ENCODE measurements at regions not wholly inside any gene's neighbourhood (a gene's known extent, or its start where the extent isn't known, plus 50 kb on each side); places are given as distances from the start of the nearest gene placed in this dataset.

- no peak overlapping the region for H3K9ac ChIP-seq (ENCODE audit: low read length)
- H3K79me2 ChIP-seq (ENCODE audit: control insufficient read depth, insufficient read depth, low read length): no peaks in the 10 kb centered on the region
- no peak overlapping the region for H3K4me3 Mint-ChIP-seq
- no peaks in the 10 kb centered on the region for H3K9me3 ChIP-seq (ENCODE audit: control extremely low read depth in 1 of 3, control insufficient read depth in 2 of 3, insufficient read depth in 1 of 3, low read length in 2 of 3)
- H3K27ac ChIP-seq (ENCODE audit: low read length in 2 of 2): no peak overlapping the region
- peaks cover 4% of the 10 kb centered on the region for H3K4me1 Mint-ChIP-seq
- H3K9me3 Mint-ChIP-seq (ENCODE audit: insufficient read depth): no peaks in the 10 kb centered on the region
- peaks cover 19% of the 10 kb centered on the region for H3K27me3 Mint-ChIP-seq
- H4K20me1 ChIP-seq (ENCODE audit: control insufficient read depth, insufficient read depth, low read length, poor library complexity, severe bottlenecking): no peaks in the 10 kb centered on the region
- no peak overlapping the region for H3K4me3 ChIP-seq (ENCODE audit: control extremely low read depth in 1 of 5, extremely low read depth in 1 of 5, insufficient read depth in 1 of 5, low read depth in 2 of 5, low read length in 4 of 5)
- peaks cover 3 to 6% of the 10 kb centered on the region in 2 donors for H3K4me1 ChIP-seq (ENCODE audit: control insufficient read depth in 2 of 2, insufficient read depth in 2 of 2, low read length in 2 of 2)
- ChIA-PET POLR2A (no interaction called here), CTCF (no interaction called here)
- ATAC-seq (ENCODE audit: low read depth) (no peak), DNase-seq (no peak)
- no peak overlapping the region for H3K27ac Mint-ChIP-seq
- H3K27me3 ChIP-seq (replicated peaks in 1 of 4; ENCODE audit: control extremely low read depth in 1 of 4, control insufficient read depth in 3 of 4, insufficient read depth in 4 of 4, low read length in 3 of 4): peaks cover 0 to 9% (median 3%) of the 10 kb centered on the region in 4 experiments
- WGBS (ENCODE audit: insufficient coverage): 89% methylated on average over 4 of the region's 6 CpGs
- intact Hi-C loops (cut with micrococcal nuclease): no loop called here
- H3K36me3 ChIP-seq (replicated peaks in 1 of 2; ENCODE audit: control extremely low read depth in 1 of 2, control insufficient read depth in 1 of 2, extremely low read depth in 1 of 2, insufficient read depth in 2 of 2, low read length in 1 of 2): no peaks in the 10 kb centered on the region
- no peak for TF ChIP-seq CTCF (IDR thresholded peaks at IDR 0.05)
- TF ChIP-seq EZH2 (IDR thresholded peaks at IDR 0.05; ENCODE audit: borderline replicate concordance, insufficient read depth, low read depth, low read length, poor library complexity, severe bottlenecking): no peak
- H3K4me2 ChIP-seq (replicated peaks; ENCODE audit: low read depth, low read length, poor library complexity, severe bottlenecking): no peak overlapping the region
- no peak overlapping the region for H2AFZ ChIP-seq (ENCODE audit: insufficient read depth, low read depth, low read length, poor library complexity, severe bottlenecking)
These were observed 88.0 kb downstream of the MRPL14 start for GRCh38 chr6:44039191-44039719.

GRCh38 chr6:44038543-44039065 lies 88.6 kb downstream of the MRPL14 start:
- WGBS (ENCODE audit: insufficient coverage): 88% methylated on average over 4 of the region's 4 CpGs
- Histone ChIP-seq H4K20me1 (ENCODE audit: control insufficient read depth, insufficient read depth, low read length, poor library complexity, severe bottlenecking) (no peaks in the 10 kb centered on the region), H2AFZ (ENCODE audit: insufficient read depth, low read depth, low read length, poor library complexity, severe bottlenecking) (no peak overlapping the region), H3K4me2 (replicated peaks; ENCODE audit: low read depth, low read length, poor library complexity, severe bottlenecking) (no peak overlapping the region), H3K36me3 (replicated peaks in 1 of 2; ENCODE audit: control extremely low read depth in 1 of 2, control insufficient read depth in 1 of 2, extremely low read depth in 1 of 2, insufficient read depth in 2 of 2, low read length in 1 of 2) (no peaks in the 10 kb centered on the region), H3K9me3 (ENCODE audit: control extremely low read depth in 1 of 3, control insufficient read depth in 2 of 3, insufficient read depth in 1 of 3, low read length in 2 of 3) (no peaks in the 10 kb centered on the region), H3K4me3 (ENCODE audit: control extremely low read depth in 1 of 5, extremely low read depth in 1 of 5, insufficient read depth in 1 of 5, low read depth in 2 of 5, low read length in 4 of 5) (no peak overlapping the region), H3K4me1 (ENCODE audit: control insufficient read depth in 2 of 2, insufficient read depth in 2 of 2, low read length in 2 of 2) (peaks cover 3 to 6% of the 10 kb centered on the region in 2 donors), H3K79me2 (ENCODE audit: control insufficient read depth, insufficient read depth, low read length) (no peaks in the 10 kb centered on the region), H3K9ac (ENCODE audit: low read length) (no peak overlapping the region), H3K27me3 (replicated peaks in 1 of 4; ENCODE audit: control extremely low read depth in 1 of 4, control insufficient read depth in 3 of 4, insufficient read depth in 4 of 4, low read length in 3 of 4) (peaks cover 0 to 9% (median 3%) of the 10 kb centered on the region in 4 experiments), H3K27ac (ENCODE audit: low read length in 2 of 2) (no peak overlapping the region)
- Mint-ChIP-seq H3K4me1 (peaks cover 4% of the 10 kb centered on the region), H3K27me3 (peaks cover 19% of the 10 kb centered on the region), H3K9me3 (ENCODE audit: insufficient read depth) (no peaks in the 10 kb centered on the region), H3K27ac (no peak overlapping the region), H3K4me3 (no peak overlapping the region)
- no peak for TF ChIP-seq CTCF (IDR thresholded peaks at IDR 0.05)
- POLR2A ChIA-PET: no interaction called here
- no peak for ATAC-seq (ENCODE audit: low read depth)
- DNase-seq: no peak
- intact Hi-C loops (cut with micrococcal nuclease): no loop called here
- CTCF ChIA-PET: no interaction called here

All from B cell (primary cell).